GM19455 (cell line): ENCODE measurements at regions not wholly inside any gene's neighbourhood (a gene's known extent, or its start where the extent isn't known, plus 50 kb on each side); places are given as distances from the start of the nearest gene placed in this dataset.

ENCODE experiments used
- ATAC-seq: cut with Tn5 transposase; IDR thresholded peaks from one replicate; pipeline ENCODE4 v1.9.1; 2021; ENCODE audit not compliant: unreplicated experiment

GRCh38 chr1:67635055-67635809, 49.8 kb upstream of the GADD45A start:
- no peak for ATAC-seq
